Sigmoid colon (tissue), 6 donors: ENCODE measurements at regions not wholly inside any gene's neighbourhood (a gene's known extent, or its start where the extent isn't known, plus 50 kb on each side); places are given as distances from the start of the nearest gene placed in this dataset.

ENCODE experiments used
- DNase-seq: peaks from one replicate; pipeline ENCODE4 v3.0.0-alpha.2; 2019
- H3K27ac ChIP-seq, 4 donors: fragments of 200-600 bp; sonication (generic); one replicate each; pipeline ENCODE4 v1.5.1; 2016 to 2019; ENCODE audit warnings: mild to moderate bottlenecking in 1 of 4
- H3K27me3 ChIP-seq, 3 donors: fragments of 200-600 bp; sonication (generic); one replicate each; pipeline ENCODE4 v1.5.1; 2019; ENCODE audit warnings: mild to moderate bottlenecking in 1 of 3
- H3K36me3 ChIP-seq, 4 donors: fragments of 200-600 bp; sonication (generic); one replicate each; pipeline ENCODE4 v1.5.1; 2016 to 2019
- H3K4me1 ChIP-seq, 4 donors: fragments of 200-600 bp; sonication (generic); one replicate each; pipeline ENCODE4 v1.5.1; 2017 to 2019
- H3K4me3 ChIP-seq, 4 donors: fragments of 200-600 bp; sonication (generic); one replicate each; pipeline ENCODE4 v1.5.1; 2017 to 2019; ENCODE audit warnings: mild to moderate bottlenecking in 2 of 4, moderate library complexity in 1 of 4
- H3K9me3 ChIP-seq, 4 donors: fragments of 200-600 bp in 3 of 4; sonication (generic) in 3 of 4; one replicate each; pipeline versions ENCODE4 v1.5.1 to v1.6.1; 2013 to 2019
- CTCF ChIP-seq, 4 experiments: fragments of 450-650 bp in 3 of 4; fragments of 200-600 bp in 1 of 4; IDR thresholded peaks; one replicate each; pipeline ENCODE4 v1.5.1; 2016 to 2019; ENCODE audit warnings: antibody characterized with exemption in 4 of 4, mild to moderate bottlenecking in 3 of 4, moderate library complexity in 2 of 4
- EP300 ChIP-seq, 4 donors: sonication (generic); formaldehyde crosslinking; IDR thresholded peaks; one replicate each; pipeline ENCODE4 v1.6.1; 2017; ENCODE audit warnings: antibody characterized with exemption in 4 of 4
- POLR2A ChIP-seq, 2 donors: fragments of 450-650 bp; IDR thresholded peaks; one replicate each; pipeline ENCODE4 v1.6.1; 2016; ENCODE audit warnings: antibody characterized with exemption in 2 of 2, mild to moderate bottlenecking in 2 of 2, moderate library complexity in 2 of 2
- POLR2AphosphoS5 ChIP-seq, 4 donors: sonication (generic); formaldehyde crosslinking; IDR thresholded peaks; one replicate each; pipeline ENCODE4 v1.6.1; 2017; ENCODE audit warnings: antibody characterized with exemption in 4 of 4
- WGBS, 2 donors: extraction: QIAGEN DNeasy Blood & Tissue Kit; methylation state at CpG; one replicate each; pipeline ENCODE4 v1.1.7; 2013; 5-methylcytosine and 5-hydroxymethylcytosine counted together
- intact Hi-C: fragments of 100-400 bp; cut with DNase I; formaldehyde crosslinking; loops from one replicate; pipeline ENCODE4 v1.15.1; 2023
- donor health status: healthy with polysubstance abuse.
- donor health status: healthy.

GRCh38 chr13:40385858-40386180, 280.6 kb downstream of the FOXO1 start:
- Histone ChIP-seq H3K27ac (no peak overlapping the region), H3K4me1 (no peaks in the 10 kb centered on the region), H3K9me3 (no peaks in the 10 kb centered on the region), H3K36me3 (no peaks in the 10 kb centered on the region), H3K27me3 (no peaks in the 10 kb centered on the region), H3K4me3 (no peak overlapping the region)
- whole genome bisulfite sequencing, 2 donors, result 91 to 92% methylated on average over 4 of the region's 4 CpGs
- intact Hi-C loops, result no loop called here
- TF ChIP-seq CTCF (IDR thresholded peaks at IDR 0.05) (no peak), POLR2AphosphoS5 (IDR thresholded peaks at IDR 0.05) (no peak), EP300 (IDR thresholded peaks at IDR 0.05) (no peak), POLR2A (IDR thresholded peaks at IDR 0.05) (no peak)
- DNase-seq, result no peak

- Histone ChIP-seq H3K27me3 (no peaks in the 10 kb centered on the region), H3K4me1 (peaks cover 0 to 5% (median 4%) of the 10 kb centered on the region in 4 donors), H3K4me3 (no peak overlapping the region), H3K27ac (no peak overlapping the region), H3K36me3 (no peaks in the 10 kb centered on the region), H3K9me3 (no peaks in the 10 kb centered on the region)
- whole genome bisulfite sequencing, 2 donors, result 84 to 92% methylated on average over 4 of the region's 4 CpGs
- no peak for DNase-seq
- intact Hi-C loops, result no loop called here
- TF ChIP-seq EP300 (IDR thresholded peaks at IDR 0.05) (no peak), CTCF (IDR thresholded peaks at IDR 0.05) (no peak), POLR2AphosphoS5 (IDR thresholded peaks at IDR 0.05) (no peak), POLR2A (IDR thresholded peaks at IDR 0.05) (no peak)
Observed at GRCh38 chr13:40386586-40386985, 279.9 kb downstream of the FOXO1 start.

GRCh38 chr13:40387775-40388174, 278.7 kb downstream of the FOXO1 start:
- TF ChIP-seq POLR2AphosphoS5 (IDR thresholded peaks at IDR 0.05), result no peak
- no peak for TF ChIP-seq POLR2A (IDR thresholded peaks at IDR 0.05)
- TF ChIP-seq EP300 (IDR thresholded peaks at IDR 0.05), result no peak
- no peak for TF ChIP-seq CTCF (IDR thresholded peaks at IDR 0.05)
- H3K27ac ChIP-seq, result no peak overlapping the region
- H3K36me3 ChIP-seq, result no peaks in the 10 kb centered on the region
- peaks cover 0 to 17% (median 10%) of the 10 kb centered on the region in 4 donors for H3K4me1 ChIP-seq
- intact Hi-C loops, result no loop called here
- H3K4me3 ChIP-seq, result no peak overlapping the region
- H3K9me3 ChIP-seq, result no peaks in the 10 kb centered on the region
- no peak for DNase-seq
- 93 to 96% methylated on average over 6 of the region's 6 CpGs for WGBS, 2 donors
- no peaks in the 10 kb centered on the region for H3K27me3 ChIP-seq

GRCh38 chr13:40388617-40389016, 277.8 kb downstream of the FOXO1 start:
- intact Hi-C loops, result no loop called here
- 46 to 73% methylated on average over 11 of the region's 11 CpGs for WGBS, 2 donors
- no peaks in the 10 kb centered on the region for H3K36me3 ChIP-seq
- no peak overlapping the region for H3K27ac ChIP-seq
- no peaks in the 10 kb centered on the region for H3K9me3 ChIP-seq
- peak; percentile 62 for DNase-seq
- no peaks in the 10 kb centered on the region for H3K27me3 ChIP-seq
- TF ChIP-seq EP300 (IDR thresholded peaks at IDR 0.05) (no peak), POLR2AphosphoS5 (IDR thresholded peaks at IDR 0.05) (no peak), POLR2A (IDR thresholded peaks at IDR 0.05) (no peak), CTCF (IDR thresholded peaks at IDR 0.05) (no peak)
- no peak overlapping the region for H3K4me3 ChIP-seq
- peaks cover 0 to 17% (median 10%) of the 10 kb centered on the region in 4 donors for H3K4me1 ChIP-seq

GRCh38 chr13:40389081-40389641, 277.3 kb downstream of the FOXO1 start:
- WGBS, 2 donors, result 51 to 70% methylated on average over 10 of the region's 10 CpGs
- peaks cover 0 to 17% (median 10%) of the 10 kb centered on the region in 4 donors for H3K4me1 ChIP-seq

More at GRCh38 chr13:40389081-40389641, 277.3 kb downstream of the FOXO1 start:
- no peak for DNase-seq
- Histone ChIP-seq H3K27ac (no peak overlapping the region), H3K9me3 (no peaks in the 10 kb centered on the region), H3K27me3 (no peaks in the 10 kb centered on the region), H3K36me3 (no peaks in the 10 kb centered on the region), H3K4me3 (no peak overlapping the region)
- TF ChIP-seq CTCF (IDR thresholded peaks at IDR 0.05), result no peak
- intact Hi-C loops, result no loop called here
